Endothelial cell (in vitro differentiated cells): ENCODE measurements at regions not wholly inside any gene's neighbourhood (a gene's known extent, or its start where the extent isn't known, plus 50 kb on each side); places are given as distances from the start of the nearest gene placed in this dataset.

ENCODE experiments used
- DNase-seq: peaks from one replicate; pipeline ENCODE4 v3.0.0; 2021; ENCODE audit warnings: low spot score
- H3K27ac Mint-ChIP-seq: one replicate; pipeline ENCODE4 v1.8.0; 2021; ENCODE audit warnings: mixed read lengths, inconsistent platforms; ENCODE audit not compliant: unreplicated experiment
- H3K27me3 Mint-ChIP-seq: one replicate; pipeline ENCODE4 v1.8.0; 2021; ENCODE audit warnings: mild to moderate bottlenecking, moderate library complexity, mixed read lengths, inconsistent platforms; ENCODE audit not compliant: unreplicated experiment
- H3K36me3 Mint-ChIP-seq: one replicate; pipeline ENCODE4 v1.8.0; 2021; ENCODE audit warnings: mild to moderate bottlenecking, low read depth, mixed read lengths, inconsistent platforms; ENCODE audit not compliant: unreplicated experiment
- H3K4me1 Mint-ChIP-seq: one replicate; pipeline ENCODE4 v1.8.0; 2021; ENCODE audit warnings: mild to moderate bottlenecking, mixed read lengths, inconsistent platforms; ENCODE audit not compliant: unreplicated experiment
- H3K4me3 Mint-ChIP-seq: one replicate; pipeline ENCODE4 v1.8.0; 2021; ENCODE audit warnings: mild to moderate bottlenecking, mixed read lengths, inconsistent platforms; ENCODE audit not compliant: unreplicated experiment
- H3K9me3 Mint-ChIP-seq: one replicate; pipeline ENCODE4 v1.8.0; 2021; ENCODE audit warnings: mixed read lengths, inconsistent platforms; ENCODE audit not compliant: unreplicated experiment
- TF ChIP-seq, protein P1 (sequence below): fragments of 200-600 bp; sonication (generic); IDR thresholded peaks from one replicate; pipeline ENCODE4 v1.5.0; 2021; ENCODE audit warnings: antibody characterized with exemption; ENCODE audit not compliant: unreplicated experiment

- no peaks in the 10 kb centered on the region for H3K36me3 Mint-ChIP-seq
- no peaks in the 10 kb centered on the region for H3K9me3 Mint-ChIP-seq
- TF ChIP-seq, protein P1, sequence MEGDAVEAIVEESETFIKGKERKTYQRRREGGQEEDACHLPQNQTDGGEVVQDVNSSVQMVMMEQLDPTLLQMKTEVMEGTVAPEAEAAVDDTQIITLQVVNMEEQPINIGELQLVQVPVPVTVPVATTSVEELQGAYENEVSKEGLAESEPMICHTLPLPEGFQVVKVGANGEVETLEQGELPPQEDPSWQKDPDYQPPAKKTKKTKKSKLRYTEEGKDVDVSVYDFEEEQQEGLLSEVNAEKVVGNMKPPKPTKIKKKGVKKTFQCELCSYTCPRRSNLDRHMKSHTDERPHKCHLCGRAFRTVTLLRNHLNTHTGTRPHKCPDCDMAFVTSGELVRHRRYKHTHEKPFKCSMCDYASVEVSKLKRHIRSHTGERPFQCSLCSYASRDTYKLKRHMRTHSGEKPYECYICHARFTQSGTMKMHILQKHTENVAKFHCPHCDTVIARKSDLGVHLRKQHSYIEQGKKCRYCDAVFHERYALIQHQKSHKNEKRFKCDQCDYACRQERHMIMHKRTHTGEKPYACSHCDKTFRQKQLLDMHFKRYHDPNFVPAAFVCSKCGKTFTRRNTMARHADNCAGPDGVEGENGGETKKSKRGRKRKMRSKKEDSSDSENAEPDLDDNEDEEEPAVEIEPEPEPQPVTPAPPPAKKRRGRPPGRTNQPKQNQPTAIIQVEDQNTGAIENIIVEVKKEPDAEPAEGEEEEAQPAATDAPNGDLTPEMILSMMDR = no peak
- H3K27me3 Mint-ChIP-seq = no peaks in the 10 kb centered on the region
- H3K27ac Mint-ChIP-seq = no peak overlapping the region
- H3K4me3 Mint-ChIP-seq = no peak overlapping the region
- no peak for DNase-seq
- no peaks in the 10 kb centered on the region for H3K4me1 Mint-ChIP-seq
Measured at GRCh38 chr13:84999252-84999651, 800.0 kb downstream of the SLITRK6 start.

GRCh38 chr13:84998681-84999080 is 800.5 kb downstream of the SLITRK6 start:
- H3K4me1 Mint-ChIP-seq = no peaks in the 10 kb centered on the region

DNA sequence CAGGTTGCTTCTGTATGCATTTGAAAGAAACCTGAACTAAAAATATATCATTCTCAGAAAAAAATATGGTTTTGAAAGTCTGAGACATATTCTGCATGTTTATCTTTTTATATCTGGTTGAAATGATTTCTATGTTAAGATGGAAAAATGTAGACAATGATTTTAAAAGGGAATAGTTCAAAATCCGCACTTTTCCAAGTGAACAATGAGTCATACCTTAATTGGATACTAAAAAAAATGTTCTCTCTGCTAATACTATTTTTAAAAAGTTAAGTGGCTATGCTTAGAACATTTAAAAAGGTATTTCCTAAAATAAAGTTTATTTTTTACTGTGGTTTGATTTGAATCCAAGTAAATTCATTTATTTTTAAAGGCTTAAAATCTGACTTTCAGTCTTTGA is 801.4 kb downstream of the SLITRK6 start:
- Mint-ChIP-seq H3K27ac (no peak overlapping the region), H3K4me1 (no peaks in the 10 kb centered on the region)
- TF ChIP-seq, protein P1 = no peak

More at GRCh38 chr13:84998681-84999080, 800.5 kb downstream of the SLITRK6 start:
- H3K4me3 Mint-ChIP-seq = no peak overlapping the region
- no peaks in the 10 kb centered on the region for H3K9me3 Mint-ChIP-seq
- H3K27ac Mint-ChIP-seq = no peak overlapping the region
- DNase-seq = no peak
- TF ChIP-seq, protein P1 = no peak
- no peaks in the 10 kb centered on the region for H3K27me3 Mint-ChIP-seq
- no peaks in the 10 kb centered on the region for H3K36me3 Mint-ChIP-seq

DNA sequence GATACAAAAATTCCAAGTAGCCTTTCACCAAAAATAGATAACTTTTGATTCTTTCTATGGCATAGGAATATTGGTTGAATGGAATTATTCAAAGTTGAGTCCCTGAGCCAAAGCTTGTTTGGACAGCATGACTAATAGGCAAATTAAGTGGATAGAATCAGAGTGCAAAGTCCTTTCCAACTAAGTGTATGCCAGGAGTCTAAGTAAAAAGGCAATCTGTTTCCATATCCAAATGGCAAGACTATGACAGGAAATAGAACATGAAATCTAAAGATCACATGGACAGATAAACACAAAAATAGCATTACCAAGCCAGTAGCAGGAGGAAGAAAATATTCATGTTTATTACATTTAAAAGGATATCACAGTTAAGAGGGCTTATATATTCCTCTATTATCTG is 804.6 kb downstream of the SLITRK6 start:
- H3K4me3 Mint-ChIP-seq = no peak overlapping the region
- H3K27ac Mint-ChIP-seq = no peak overlapping the region
- no peaks in the 10 kb centered on the region for H3K4me1 Mint-ChIP-seq
- TF ChIP-seq, protein P1 = no peak
- H3K36me3 Mint-ChIP-seq = no peaks in the 10 kb centered on the region
- no peak for DNase-seq
- H3K9me3 Mint-ChIP-seq = no peaks in the 10 kb centered on the region
- no peaks in the 10 kb centered on the region for H3K27me3 Mint-ChIP-seq

More for the DNA sequence above, 801.4 kb downstream of the SLITRK6 start:
- DNase-seq = no peak
- H3K9me3 Mint-ChIP-seq = no peaks in the 10 kb centered on the region
- H3K36me3 Mint-ChIP-seq = no peaks in the 10 kb centered on the region
- H3K4me3 Mint-ChIP-seq = no peak overlapping the region
- H3K27me3 Mint-ChIP-seq = no peaks in the 10 kb centered on the region

GRCh38 chr13:84985860-84986259 is 813.4 kb downstream of the SLITRK6 start:
- no peaks in the 10 kb centered on the region for H3K36me3 Mint-ChIP-seq
- DNase-seq = no peak
- H3K27me3 Mint-ChIP-seq = no peaks in the 10 kb centered on the region
- no peak overlapping the region for H3K4me3 Mint-ChIP-seq
- TF ChIP-seq, protein P1 = no peak
- H3K27ac Mint-ChIP-seq = no peak overlapping the region
- H3K4me1 Mint-ChIP-seq = no peaks in the 10 kb centered on the region
- H3K9me3 Mint-ChIP-seq = no peaks in the 10 kb centered on the region
